ENCODE measurements at regions not wholly inside any gene's neighbourhood (a gene's known extent, or its start where the extent isn't known, plus 50 kb on each side); places are given as distances from the start of the nearest gene placed in this dataset.
"Not testable (repeated sequence)": the region's sequence is repeated elsewhere in the genome, so short reads cannot be mapped to it uniquely, and the experiment has no call there.

GRCh38 chr14:43647302-43647701, 859.8 kb downstream of the FSCB start:
- intact Hi-C loops (cut with micrococcal nuclease) = no loop called here
- Mint-ChIP-seq H3K27me3 (ENCODE audit: insufficient read depth) (no peaks in the 10 kb centered on the region), H3K36me3 (ENCODE audit: low read depth) (no peaks in the 10 kb centered on the region), H3K4me3 (no peak overlapping the region), H3K4me1 (ENCODE audit: low read depth) (no peaks in the 10 kb centered on the region), H3K9me3 (peaks cover 31% of the 10 kb centered on the region), H3K27ac (no peak overlapping the region)
- no peak for DNase-seq (ENCODE audit: low spot score)

GRCh38 chr14:43640718-43641267, 866.3 kb downstream of the FSCB start:
- Mint-ChIP-seq H3K9me3 (peaks cover 16% of the 10 kb centered on the region), H3K27me3 (ENCODE audit: insufficient read depth) (no peaks in the 10 kb centered on the region), H3K27ac (no peak overlapping the region)

GRCh38 chr14:43625294-43625693, 881.8 kb downstream of the FSCB start:
- H3K9me3 Mint-ChIP-seq = peaks cover 10% of the 10 kb centered on the region
- H3K27ac Mint-ChIP-seq = no peak overlapping the region
- no peak for DNase-seq (ENCODE audit: low spot score)
- intact Hi-C loops (cut with micrococcal nuclease) = no loop called here
- no peaks in the 10 kb centered on the region for H3K4me1 Mint-ChIP-seq (ENCODE audit: low read depth)
- H3K36me3 Mint-ChIP-seq (ENCODE audit: low read depth) = no peaks in the 10 kb centered on the region
- no peaks in the 10 kb centered on the region for H3K27me3 Mint-ChIP-seq (ENCODE audit: insufficient read depth)
- H3K4me3 Mint-ChIP-seq = no peak overlapping the region

More at GRCh38 chr14:43640718-43641267, 866.3 kb downstream of the FSCB start:
- Mint-ChIP-seq H3K4me1 (ENCODE audit: low read depth) (no peaks in the 10 kb centered on the region), H3K36me3 (ENCODE audit: low read depth) (no peaks in the 10 kb centered on the region), H3K4me3 (no peak overlapping the region)
- intact Hi-C loops (cut with micrococcal nuclease) = no loop called here
- no peak for DNase-seq (ENCODE audit: low spot score)

GRCh38 chr14:43621282-43621681, 885.8 kb downstream of the FSCB start:
- no peak overlapping the region for H3K27ac Mint-ChIP-seq
- no peaks in the 10 kb centered on the region for H3K36me3 Mint-ChIP-seq (ENCODE audit: low read depth)
- no peak overlapping the region for H3K4me3 Mint-ChIP-seq
- DNase-seq (ENCODE audit: low spot score) = no peak
- H3K9me3 Mint-ChIP-seq = peaks cover 3% of the 10 kb centered on the region
- H3K27me3 Mint-ChIP-seq (ENCODE audit: insufficient read depth) = no peaks in the 10 kb centered on the region
- H3K4me1 Mint-ChIP-seq (ENCODE audit: low read depth) = no peaks in the 10 kb centered on the region
- intact Hi-C loops (cut with micrococcal nuclease) = no loop called here

- peaks cover 24% of the 10 kb centered on the region for H3K9me3 Mint-ChIP-seq
- intact Hi-C loops (cut with micrococcal nuclease) = no loop called here
- H3K36me3 Mint-ChIP-seq (ENCODE audit: low read depth) = no peaks in the 10 kb centered on the region
- H3K4me1 Mint-ChIP-seq (ENCODE audit: low read depth) = no peaks in the 10 kb centered on the region
- H3K4me3 Mint-ChIP-seq = no peak overlapping the region
- no peaks in the 10 kb centered on the region for H3K27me3 Mint-ChIP-seq (ENCODE audit: insufficient read depth)
- no peak for DNase-seq (ENCODE audit: low spot score)
- H3K27ac Mint-ChIP-seq = no peak overlapping the region
Observed at GRCh38 chr14:43595096-43595772, 911.8 kb downstream of the FSCB start.

- peaks cover 23% of the 10 kb centered on the region for H3K9me3 Mint-ChIP-seq
- H3K4me3 Mint-ChIP-seq = no peak overlapping the region
- H3K27ac Mint-ChIP-seq = no peak overlapping the region
- H3K36me3 Mint-ChIP-seq (ENCODE audit: low read depth) = no peaks in the 10 kb centered on the region
- no peaks in the 10 kb centered on the region for H3K27me3 Mint-ChIP-seq (ENCODE audit: insufficient read depth)
- intact Hi-C loops (cut with micrococcal nuclease) = no loop called here
- H3K4me1 Mint-ChIP-seq (ENCODE audit: low read depth) = no peaks in the 10 kb centered on the region
- DNase-seq (ENCODE audit: low spot score) = no peak
Observed at GRCh38 chr14:43591776-43592175, 915.3 kb downstream of the FSCB start.

GRCh38 chr14:43587183-43587582, 919.9 kb downstream of the FSCB start:
- no peak for DNase-seq (ENCODE audit: low spot score)
- intact Hi-C loops (cut with micrococcal nuclease) = no loop called here
- Mint-ChIP-seq H3K27me3 (ENCODE audit: insufficient read depth) (no peaks in the 10 kb centered on the region), H3K27ac (no peak overlapping the region), H3K36me3 (ENCODE audit: low read depth) (no peaks in the 10 kb centered on the region), H3K4me3 (no peak overlapping the region), H3K4me1 (ENCODE audit: low read depth) (no peaks in the 10 kb centered on the region), H3K9me3 (peaks cover 13% of the 10 kb centered on the region)

- no peaks in the 10 kb centered on the region for H3K4me1 Mint-ChIP-seq (ENCODE audit: low read depth)
- no peak overlapping the region for H3K4me3 Mint-ChIP-seq
- peaks cover 18% of the 10 kb centered on the region for H3K9me3 Mint-ChIP-seq
- H3K27me3 Mint-ChIP-seq (ENCODE audit: insufficient read depth) = no peaks in the 10 kb centered on the region
- no peak overlapping the region for H3K27ac Mint-ChIP-seq
- DNase-seq (ENCODE audit: low spot score) = no peak
- no peaks in the 10 kb centered on the region for H3K36me3 Mint-ChIP-seq (ENCODE audit: low read depth)
- intact Hi-C loops (cut with micrococcal nuclease) = no loop called here
Observed at GRCh38 chr14:43579671-43580070, 927.4 kb downstream of the FSCB start.

- Mint-ChIP-seq H3K4me3 (no peak overlapping the region), H3K9me3 (peaks cover 4% of the 10 kb centered on the region), H3K27ac (no peak overlapping the region), H3K4me1 (ENCODE audit: low read depth) (no peaks in the 10 kb centered on the region), H3K27me3 (ENCODE audit: insufficient read depth) (no peaks in the 10 kb centered on the region), H3K36me3 (ENCODE audit: low read depth) (no peaks in the 10 kb centered on the region)
- no peak for DNase-seq (ENCODE audit: low spot score)
- intact Hi-C loops (cut with micrococcal nuclease) = no loop called here
Observed at GRCh38 chr14:43568022-43568421, 939.1 kb downstream of the FSCB start.

GRCh38 chr14:43548368-43548767, 958.7 kb downstream of the FSCB start:
- no peak overlapping the region for H3K27ac Mint-ChIP-seq
- H3K4me1 Mint-ChIP-seq (ENCODE audit: low read depth) = no peaks in the 10 kb centered on the region
- H3K27me3 Mint-ChIP-seq (ENCODE audit: insufficient read depth) = no peaks in the 10 kb centered on the region
- intact Hi-C loops (cut with micrococcal nuclease) = no loop called here
- DNase-seq (ENCODE audit: low spot score) = no peak
- no peaks in the 10 kb centered on the region for H3K36me3 Mint-ChIP-seq (ENCODE audit: low read depth)
- peaks cover 3% of the 10 kb centered on the region for H3K9me3 Mint-ChIP-seq
- H3K4me3 Mint-ChIP-seq = no peak overlapping the region

GRCh38 chr14:43547596-43547995, 959.5 kb downstream of the FSCB start:
- H3K27me3 Mint-ChIP-seq (ENCODE audit: insufficient read depth); intact Hi-C loops (cut with micrococcal nuclease); H3K4me1 Mint-ChIP-seq (ENCODE audit: low read depth); H3K36me3 Mint-ChIP-seq (ENCODE audit: low read depth); H3K27ac Mint-ChIP-seq; H3K4me3 Mint-ChIP-seq; H3K9me3 Mint-ChIP-seq; DNase-seq (ENCODE audit: low spot score): not testable (repeated sequence)

- H3K4me3 Mint-ChIP-seq = no peak overlapping the region
- no peaks in the 10 kb centered on the region for H3K27me3 Mint-ChIP-seq (ENCODE audit: insufficient read depth)
- H3K36me3 Mint-ChIP-seq (ENCODE audit: low read depth) = no peaks in the 10 kb centered on the region
- DNase-seq (ENCODE audit: low spot score) = no peak
- intact Hi-C loops (cut with micrococcal nuclease) = no loop called here
- H3K9me3 Mint-ChIP-seq = peaks cover 14% of the 10 kb centered on the region
- H3K27ac Mint-ChIP-seq = no peak overlapping the region
- no peaks in the 10 kb centered on the region for H3K4me1 Mint-ChIP-seq (ENCODE audit: low read depth)
Observed at GRCh38 chr14:43541356-43541755, 965.7 kb downstream of the FSCB start.

GRCh38 chr14:43540948-43541347, 966.1 kb downstream of the FSCB start:
- intact Hi-C loops (cut with micrococcal nuclease) = no loop called here
- Mint-ChIP-seq H3K36me3 (ENCODE audit: low read depth) (no peaks in the 10 kb centered on the region), H3K27ac (no peak overlapping the region), H3K4me1 (ENCODE audit: low read depth) (no peaks in the 10 kb centered on the region), H3K4me3 (no peak overlapping the region), H3K9me3 (peaks cover 14% of the 10 kb centered on the region), H3K27me3 (ENCODE audit: insufficient read depth) (no peaks in the 10 kb centered on the region)
- no peak for DNase-seq (ENCODE audit: low spot score)

- H3K4me1 Mint-ChIP-seq (ENCODE audit: low read depth) = no peaks in the 10 kb centered on the region
- H3K4me3 Mint-ChIP-seq = no peak overlapping the region
- H3K27ac Mint-ChIP-seq = no peak overlapping the region
- H3K9me3 Mint-ChIP-seq = peaks cover 25% of the 10 kb centered on the region
- no peaks in the 10 kb centered on the region for H3K36me3 Mint-ChIP-seq (ENCODE audit: low read depth)
- H3K27me3 Mint-ChIP-seq (ENCODE audit: insufficient read depth) = no peaks in the 10 kb centered on the region
- intact Hi-C loops (cut with micrococcal nuclease) = no loop called here
- no peak for DNase-seq (ENCODE audit: low spot score)
Observed at GRCh38 chr14:43539210-43539609, 967.9 kb downstream of the FSCB start.
